ENCODE measurements at regions not wholly inside any gene's neighbourhood (a gene's known extent, or its start where the extent isn't known, plus 50 kb on each side); places are given as distances from the start of the nearest gene placed in this dataset.

GRCh38 chr20:52590100-52590499, 382.1 kb upstream of the TSHZ2 start:
- Histone ChIP-seq H3K27ac (ENCODE audit: low read depth, low read length, poor library complexity, severe bottlenecking) (no peak overlapping the region), H3K9me2 (ENCODE audit: insufficient read depth, low read length) (no peaks in the 10 kb centered on the region), H3K4me2 (ENCODE audit: low read length) (no peak overlapping the region), H3K4me3 (ENCODE audit: low read depth, low read length, poor library complexity, severe bottlenecking) (no peak overlapping the region), H3K4me1 (ENCODE audit: insufficient read depth, low read length, poor library complexity, severe bottlenecking) (no peaks in the 10 kb centered on the region), H2AFZ (ENCODE audit: low read length) (no peak overlapping the region), H3K79me2 (ENCODE audit: insufficient read depth, low read depth, low read length) (no peaks in the 10 kb centered on the region), H3K36me3 (ENCODE audit: insufficient read depth, low read length) (no peaks in the 10 kb centered on the region), H4K20me1 (ENCODE audit: insufficient read depth, low read length) (no peaks in the 10 kb centered on the region), H3K9me3 (ENCODE audit: low read length) (no peaks in the 10 kb centered on the region)
- POLR2A ChIA-PET = interaction anchor here (0.6 kb wide), 1 partner anchor 41 kb away, joined by 3 read pairs; no protein-coding TSS in a partner anchor
- no peak for DNase-seq (ENCODE audit: low spot score)
- no TSS peak for BruUV-seq (replicated peaks)
- CTCF ChIA-PET (ENCODE audit: unreplicated experiment) = no interaction called here
- TF ChIP-seq CTCF (conservative IDR thresholded peaks at IDR 0.05; ENCODE audit: low read length) (no peak), EZH2phosphoT487 (IDR thresholded peaks at IDR 0.05; ENCODE audit: borderline replicate concordance, low read depth, low read length) (no peak)
- intact Hi-C loops (cut with micrococcal nuclease; ENCODE audit: unreplicated experiment) = no loop called here

- Histone ChIP-seq H3K27ac (ENCODE audit: low read depth, low read length, poor library complexity, severe bottlenecking) (no peak overlapping the region), H3K79me2 (ENCODE audit: insufficient read depth, low read depth, low read length) (no peaks in the 10 kb centered on the region), H3K4me3 (ENCODE audit: low read depth, low read length, poor library complexity, severe bottlenecking) (no peak overlapping the region), H3K4me2 (ENCODE audit: low read length) (no peak overlapping the region), H4K20me1 (ENCODE audit: insufficient read depth, low read length) (no peaks in the 10 kb centered on the region), H3K9me2 (ENCODE audit: insufficient read depth, low read length) (no peaks in the 10 kb centered on the region), H3K36me3 (ENCODE audit: insufficient read depth, low read length) (no peaks in the 10 kb centered on the region), H3K9me3 (ENCODE audit: low read length) (no peaks in the 10 kb centered on the region), H2AFZ (ENCODE audit: low read length) (no peak overlapping the region), H3K4me1 (ENCODE audit: insufficient read depth, low read length, poor library complexity, severe bottlenecking) (no peaks in the 10 kb centered on the region)
- POLR2A ChIA-PET = interaction anchor here (0.6 kb wide), 1 partner anchor 42 kb away, joined by 3 read pairs; no protein-coding TSS in a partner anchor
- BruUV-seq (replicated peaks) = no TSS peak
- DNase-seq (ENCODE audit: low spot score) = no peak
- CTCF ChIA-PET (ENCODE audit: unreplicated experiment) = no interaction called here
- intact Hi-C loops (cut with micrococcal nuclease; ENCODE audit: unreplicated experiment) = no loop called here
- TF ChIP-seq CTCF (conservative IDR thresholded peaks at IDR 0.05; ENCODE audit: low read length) = no peak
- no peak for TF ChIP-seq EZH2phosphoT487 (IDR thresholded peaks at IDR 0.05; ENCODE audit: borderline replicate concordance, low read depth, low read length)
These were observed 382.8 kb upstream of the TSHZ2 start for GRCh38 chr20:52589251-52589812.

- H3K9me2 ChIP-seq (ENCODE audit: insufficient read depth, low read length) = no peaks in the 10 kb centered on the region
- BruUV-seq (replicated peaks) = no TSS peak
- no peak overlapping the region for H3K27ac ChIP-seq (ENCODE audit: low read depth, low read length, poor library complexity, severe bottlenecking)
- H4K20me1 ChIP-seq (ENCODE audit: insufficient read depth, low read length) = no peaks in the 10 kb centered on the region
- H2AFZ ChIP-seq (ENCODE audit: low read length) = no peak overlapping the region
- TF ChIP-seq CTCF (conservative IDR thresholded peaks at IDR 0.05; ENCODE audit: low read length) = no peak
- no peak for TF ChIP-seq EZH2phosphoT487 (IDR thresholded peaks at IDR 0.05; ENCODE audit: borderline replicate concordance, low read depth, low read length)
- H3K4me1 ChIP-seq (ENCODE audit: insufficient read depth, low read length, poor library complexity, severe bottlenecking) = no peaks in the 10 kb centered on the region
- no peak for DNase-seq (ENCODE audit: low spot score)
- intact Hi-C loops (cut with micrococcal nuclease; ENCODE audit: unreplicated experiment) = no loop called here
- H3K4me2 ChIP-seq (ENCODE audit: low read length) = no peak overlapping the region
- H3K4me3 ChIP-seq (ENCODE audit: low read depth, low read length, poor library complexity, severe bottlenecking) = no peak overlapping the region
- ChIA-PET POLR2A (no interaction called here), CTCF (ENCODE audit: unreplicated experiment) (no interaction called here)
- no peaks in the 10 kb centered on the region for H3K36me3 ChIP-seq (ENCODE audit: insufficient read depth, low read length)
- H3K79me2 ChIP-seq (ENCODE audit: insufficient read depth, low read depth, low read length) = no peaks in the 10 kb centered on the region
- no peaks in the 10 kb centered on the region for H3K9me3 ChIP-seq (ENCODE audit: low read length)
These were observed 385.5 kb upstream of the TSHZ2 start for GRCh38 chr20:52586660-52587059.
